Memory B cell (primary cell): ENCODE measurements at regions not wholly inside any gene's neighbourhood (a gene's known extent, or its start where the extent isn't known, plus 50 kb on each side); places are given as distances from the start of the nearest gene placed in this dataset.
"Not testable (repeated sequence)": the region's sequence is repeated elsewhere in the genome, so short reads cannot be mapped to it uniquely, and the experiment has no call there.

ENCODE experiments used
- ATAC-seq: fragments of 150-1000 bp; cut with Tn5 transposase; 2 replicates; pipeline ENCODE4 v1.10.0; 2021; ENCODE audit warnings: low read depth, mild to moderate bottlenecking, moderate library complexity
- DNase-seq, 2 donors: peaks; one replicate each; pipeline ENCODE4 v3.0.0; 2022; ENCODE audit warnings: low spot score in 2 of 2
- H3K27ac Mint-ChIP-seq: one replicate; pipeline ENCODE4 v1.8.0; 2022; ENCODE audit warnings: mild to moderate bottlenecking, moderate library complexity, mixed read lengths
- H3K27me3 Mint-ChIP-seq: one replicate; pipeline ENCODE4 v1.8.0; 2022; ENCODE audit warnings: mixed read lengths
- H3K36me3 Mint-ChIP-seq: one replicate; pipeline ENCODE4 v1.8.0; 2022; ENCODE audit warnings: mild to moderate bottlenecking, mixed read lengths
- H3K4me1 Mint-ChIP-seq: one replicate; pipeline ENCODE4 v1.8.0; 2022; ENCODE audit warnings: mixed read lengths
- H3K4me3 Mint-ChIP-seq: one replicate; pipeline ENCODE4 v1.8.0; 2022; ENCODE audit warnings: mild to moderate bottlenecking, moderate library complexity, mixed read lengths
- H3K9me3 Mint-ChIP-seq: one replicate; pipeline ENCODE4 v1.8.0; 2022; ENCODE audit warnings: mixed read lengths

- no peaks in the 10 kb centered on the region for H3K36me3 Mint-ChIP-seq
- H3K4me1 Mint-ChIP-seq, result peaks cover 12% of the 10 kb centered on the region
- ATAC-seq, result no peak
- H3K27ac Mint-ChIP-seq, result no peak overlapping the region
- H3K9me3 Mint-ChIP-seq, result peaks cover 2% of the 10 kb centered on the region
- no peak for DNase-seq
- H3K4me3 Mint-ChIP-seq, result no peak overlapping the region
- H3K27me3 Mint-ChIP-seq, result peaks cover 9% of the 10 kb centered on the region
Measured at GRCh38 chr11:134589129-134589528, 177.1 kb upstream of the B3GAT1 start.

DNA sequence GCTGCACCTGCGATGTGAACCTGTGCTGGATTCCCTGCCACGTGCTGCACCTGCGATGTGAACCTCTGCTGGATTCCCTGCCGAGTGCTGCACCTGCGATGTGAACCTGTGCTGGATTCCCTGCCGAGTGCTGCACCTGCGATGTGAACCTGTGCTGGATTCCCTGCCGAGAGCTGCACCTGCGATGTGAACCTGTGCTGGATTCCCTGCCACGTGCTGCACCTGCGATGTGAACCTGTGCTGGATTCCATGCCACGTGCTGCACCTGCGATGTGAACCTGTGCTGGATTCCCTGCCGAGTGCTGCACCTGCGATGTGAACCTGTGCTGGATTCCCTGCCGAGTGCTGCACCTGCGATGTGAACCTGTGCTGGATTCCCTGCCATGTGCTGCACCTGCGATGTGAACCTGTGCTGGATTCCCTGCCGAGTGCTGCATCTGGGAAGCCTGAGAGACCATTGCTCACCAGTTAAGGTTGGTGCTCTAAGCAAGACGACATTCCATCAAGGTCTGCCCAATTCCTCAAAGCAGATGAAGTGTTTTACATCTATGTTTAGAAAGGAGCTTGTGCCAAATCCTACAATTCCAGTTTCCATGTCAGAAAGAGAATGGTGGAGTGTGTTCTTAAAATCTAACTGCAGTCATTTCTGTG is 176.5 kb upstream of the B3GAT1 start:
- not testable (repeated sequence) for H3K4me3 Mint-ChIP-seq, H3K27ac Mint-ChIP-seq, H3K9me3 Mint-ChIP-seq, H3K36me3 Mint-ChIP-seq, DNase-seq, ATAC-seq, H3K27me3 Mint-ChIP-seq
- peaks cover 12% of the 10 kb centered on the region for H3K4me1 Mint-ChIP-seq

GRCh38 chr11:134587345-134587744 is 175.3 kb upstream of the B3GAT1 start:
- H3K27ac Mint-ChIP-seq, result peak overlapping the region; percentile 38
- ATAC-seq (peak; percentile 69), DNase-seq (no peak)
- peaks cover 2% of the 10 kb centered on the region for H3K9me3 Mint-ChIP-seq
- peaks cover 9% of the 10 kb centered on the region for H3K27me3 Mint-ChIP-seq
- H3K36me3 Mint-ChIP-seq, result no peaks in the 10 kb centered on the region
- H3K4me3 Mint-ChIP-seq, result no peak overlapping the region
- peaks cover 19% of the 10 kb centered on the region for H3K4me1 Mint-ChIP-seq

GRCh38 chr11:134586726-134587125 is 174.7 kb upstream of the B3GAT1 start:
- peak overlapping the region; percentile 38 for H3K27ac Mint-ChIP-seq
- H3K36me3 Mint-ChIP-seq, result no peaks in the 10 kb centered on the region
- H3K27me3 Mint-ChIP-seq, result peaks cover 9% of the 10 kb centered on the region
- no peak overlapping the region for H3K4me3 Mint-ChIP-seq
- H3K4me1 Mint-ChIP-seq, result peaks cover 19% of the 10 kb centered on the region
- DNase-seq (no peak), ATAC-seq (no peak)
- peaks cover 2% of the 10 kb centered on the region for H3K9me3 Mint-ChIP-seq

DNA sequence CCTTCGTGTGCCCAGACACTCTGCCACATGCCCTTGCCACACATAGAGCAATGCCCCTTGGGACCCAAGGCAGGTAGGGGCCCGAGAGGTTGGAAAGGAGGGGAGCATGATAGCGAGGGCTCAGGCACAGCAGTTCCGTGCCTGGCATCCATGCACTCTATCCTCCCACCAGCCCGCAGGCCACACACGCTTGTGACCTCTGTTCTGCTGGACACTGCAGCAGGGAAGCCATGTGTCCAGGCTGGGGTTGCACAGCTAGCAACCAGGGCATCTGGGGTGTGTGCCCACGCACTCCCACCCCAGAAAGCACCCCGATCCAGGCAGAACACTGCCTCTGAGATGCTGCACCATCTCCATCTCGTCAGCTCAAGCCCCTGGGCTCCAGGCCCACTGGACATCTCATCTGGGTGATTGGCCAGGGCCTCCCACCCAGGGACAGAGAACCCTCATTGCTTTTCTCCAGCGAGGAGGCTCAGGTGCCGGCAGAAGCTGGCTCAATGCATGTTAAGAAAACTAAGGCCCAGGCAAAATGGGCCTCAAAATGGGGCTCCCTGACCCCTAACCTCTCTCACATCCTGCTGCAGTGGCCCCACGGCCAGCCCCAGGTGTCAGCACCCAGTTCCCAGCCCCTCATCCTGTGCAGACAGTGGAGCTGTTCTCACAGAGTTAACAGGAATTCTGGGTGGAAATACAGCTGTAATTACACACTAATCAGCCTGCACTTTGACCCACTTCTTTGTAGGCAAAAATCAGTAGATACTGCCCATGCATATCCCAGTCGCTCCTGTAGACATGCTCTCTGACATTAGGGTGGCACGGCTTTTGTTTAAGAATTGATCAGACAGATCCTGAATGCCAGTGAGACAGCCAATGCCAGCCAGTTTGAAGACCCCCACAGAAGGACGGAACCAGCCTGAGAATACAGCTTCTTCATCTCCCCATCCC is 173.9 kb upstream of the B3GAT1 start:
- DNase-seq (no peak), ATAC-seq (no peak)
- Mint-ChIP-seq H3K27me3 (peaks cover 7% of the 10 kb centered on the region), H3K4me3 (no peak overlapping the region), H3K27ac (peak overlapping the region; percentile 38), H3K9me3 (peaks cover 2% of the 10 kb centered on the region), H3K36me3 (no peaks in the 10 kb centered on the region), H3K4me1 (peaks cover 19% of the 10 kb centered on the region)

GRCh38 chr11:134584706-134585445 is 172.8 kb upstream of the B3GAT1 start:
- H3K27me3 Mint-ChIP-seq, result peaks cover 9% of the 10 kb centered on the region
- H3K4me3 Mint-ChIP-seq, result peak overlapping the region; percentile 21
- peaks cover 19% of the 10 kb centered on the region for H3K4me1 Mint-ChIP-seq
- ATAC-seq, result peak; percentile 51
- no peaks in the 10 kb centered on the region for H3K36me3 Mint-ChIP-seq
- DNase-seq, result no peak
- peak overlapping the region; percentile 75 for H3K27ac Mint-ChIP-seq
- H3K9me3 Mint-ChIP-seq, result no peaks in the 10 kb centered on the region

DNA sequence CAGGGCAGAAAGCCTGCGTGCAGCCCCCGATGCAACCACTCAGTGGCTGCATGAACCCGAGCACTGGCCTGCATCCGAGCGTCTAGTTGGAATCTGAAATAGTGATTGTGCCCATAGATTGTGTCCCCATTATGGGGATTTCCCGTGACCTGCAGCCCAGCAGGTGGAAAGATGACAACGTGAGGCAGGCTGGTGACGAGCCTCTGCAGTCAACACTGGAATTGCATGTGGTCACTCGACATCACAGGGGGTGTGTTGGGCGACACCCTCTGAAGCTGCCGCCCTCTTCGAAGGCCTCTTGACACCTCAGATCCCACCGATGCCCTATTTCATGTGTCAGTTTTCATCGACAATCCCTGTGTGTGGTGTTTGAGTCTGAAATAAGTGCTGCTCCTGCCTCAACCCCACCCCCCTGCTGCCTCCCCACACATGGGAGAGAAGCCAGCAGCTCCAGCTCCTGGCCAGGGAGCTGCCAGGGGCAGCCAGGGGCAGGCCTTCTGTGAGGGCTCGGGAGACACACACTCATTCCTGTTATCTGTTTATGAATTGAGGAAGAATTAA is 172.0 kb upstream of the B3GAT1 start:
- H3K4me3 Mint-ChIP-seq, result no peak overlapping the region
- peaks cover 18% of the 10 kb centered on the region for H3K4me1 Mint-ChIP-seq
- H3K36me3 Mint-ChIP-seq, result no peaks in the 10 kb centered on the region
- peaks cover 9% of the 10 kb centered on the region for H3K27me3 Mint-ChIP-seq
- no peak for DNase-seq
- no peaks in the 10 kb centered on the region for H3K9me3 Mint-ChIP-seq
- peak; percentile 26 for ATAC-seq
- H3K27ac Mint-ChIP-seq, result peak overlapping the region; percentile 75

DNA sequence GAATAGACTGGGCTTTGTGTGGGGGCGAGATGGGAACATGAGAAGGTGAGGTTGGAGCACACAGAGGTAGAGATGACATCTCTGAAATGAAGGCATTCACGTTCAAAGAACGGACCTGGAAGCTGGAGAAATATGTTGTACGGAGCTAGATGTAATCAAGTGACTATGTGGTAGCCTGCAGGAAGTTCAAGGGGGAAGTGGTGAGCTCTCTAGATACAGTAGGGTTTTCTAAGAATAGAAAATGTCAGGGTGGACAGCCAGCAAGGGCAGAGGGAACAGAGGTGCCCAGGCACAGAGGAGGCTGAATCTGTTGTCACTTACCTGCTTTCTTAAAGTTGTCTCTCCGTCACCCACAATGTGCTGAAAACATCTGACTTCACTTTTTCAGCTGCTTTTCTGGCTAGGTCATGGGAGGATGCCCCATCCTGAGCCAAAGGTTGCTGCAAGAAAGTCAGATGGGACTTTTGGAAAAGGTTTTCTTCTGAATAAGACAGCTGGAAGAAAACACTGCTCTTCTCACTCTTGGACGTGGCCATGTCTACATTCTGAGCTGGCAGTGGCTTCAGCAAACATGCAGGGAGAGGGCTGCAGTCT is 171.5 kb upstream of the B3GAT1 start:
- H3K4me1 Mint-ChIP-seq, result peaks cover 16% of the 10 kb centered on the region
- no peaks in the 10 kb centered on the region for H3K9me3 Mint-ChIP-seq
- peak overlapping the region; percentile 32 for H3K4me3 Mint-ChIP-seq
- DNase-seq (no peak), ATAC-seq (peak; percentile 47)
- peaks cover 9% of the 10 kb centered on the region for H3K27me3 Mint-ChIP-seq
- peak overlapping the region; percentile 58 for H3K27ac Mint-ChIP-seq
- H3K36me3 Mint-ChIP-seq, result no peaks in the 10 kb centered on the region

GRCh38 chr11:134582770-134583095 is 170.7 kb upstream of the B3GAT1 start:
- H3K27me3 Mint-ChIP-seq, result peaks cover 10% of the 10 kb centered on the region
- no peaks in the 10 kb centered on the region for H3K36me3 Mint-ChIP-seq
- peaks cover 16% of the 10 kb centered on the region for H3K4me1 Mint-ChIP-seq
- H3K9me3 Mint-ChIP-seq, result no peaks in the 10 kb centered on the region
- DNase-seq (no peak), ATAC-seq (no peak)
- no peak overlapping the region for H3K27ac Mint-ChIP-seq
- H3K4me3 Mint-ChIP-seq, result no peak overlapping the region

GRCh38 chr11:134581966-134582769 is 170.1 kb upstream of the B3GAT1 start:
- Mint-ChIP-seq H3K27me3 (peaks cover 10% of the 10 kb centered on the region), H3K4me1 (peaks cover 16% of the 10 kb centered on the region), H3K36me3 (no peaks in the 10 kb centered on the region), H3K4me3 (no peak overlapping the region), H3K27ac (no peak overlapping the region), H3K9me3 (no peaks in the 10 kb centered on the region)
- DNase-seq (no peak), ATAC-seq (no peak)

- Mint-ChIP-seq H3K9me3 (no peaks in the 10 kb centered on the region), H3K36me3 (no peaks in the 10 kb centered on the region), H3K4me3 (no peak overlapping the region), H3K27ac (no peak overlapping the region), H3K27me3 (peaks cover 7% of the 10 kb centered on the region), H3K4me1 (peaks cover 13% of the 10 kb centered on the region)
- ATAC-seq (no peak), DNase-seq (no peak)
Measured at GRCh38 chr11:134581121-134581626, 169.1 kb upstream of the B3GAT1 start.

- Mint-ChIP-seq H3K36me3 (no peaks in the 10 kb centered on the region), H3K9me3 (no peaks in the 10 kb centered on the region), H3K4me3 (no peak overlapping the region), H3K4me1 (peaks cover 13% of the 10 kb centered on the region), H3K27ac (no peak overlapping the region), H3K27me3 (peaks cover 7% of the 10 kb centered on the region)
- ATAC-seq (no peak), DNase-seq (no peak)
Measured at GRCh38 chr11:134580610-134580975, 168.6 kb upstream of the B3GAT1 start.
